ENCODE measurements at regions not wholly inside any gene's neighbourhood (a gene's known extent, or its start where the extent isn't known, plus 50 kb on each side); places are given as distances from the start of the nearest gene placed in this dataset.

GRCh38 chr2:65558743-65559142, 126.3 kb upstream of the SPRED2 start:
- TF ChIP-seq CTCF (IDR thresholded peaks at IDR 0.05; ENCODE audit: poor library complexity), result no peak
- TF ChIP-seq EZH2 (IDR thresholded peaks at IDR 0.05; ENCODE audit: borderline replicate concordance), result no peak
- TF ChIP-seq EZH2phosphoT487 (IDR thresholded peaks at IDR 0.05; ENCODE audit: low read depth, severe bottlenecking, unreplicated experiment), result no peak
